GM23248 (cell line): ENCODE measurements at regions not wholly inside any gene's neighbourhood (a gene's known extent, or its start where the extent isn't known, plus 50 kb on each side); places are given as distances from the start of the nearest gene placed in this dataset.

ENCODE experiments used
- EZH2 ChIP-seq: fragments of 200-600 bp; sonication (generic); IDR thresholded peaks from 2 replicates; pipeline ENCODE4 v1.6.1; 2018; ENCODE audit warnings: antibody characterized with exemption, mild to moderate bottlenecking; ENCODE audit not compliant: insufficient read depth, poor library complexity, severe bottlenecking
- EZH2phosphoT487 ChIP-seq: fragments of 200-600 bp; sonication (generic); IDR thresholded peaks from 2 replicates; pipeline ENCODE4 v1.6.1; 2018; ENCODE audit warnings: antibody characterized with exemption, moderate library complexity, mild to moderate bottlenecking, low read depth; ENCODE audit not compliant: insufficient read depth

GRCh38 chr7:65477326-65477725, 103.7 kb downstream of the ZNF92 start:
- TF ChIP-seq EZH2 (no peak), EZH2phosphoT487 (no peak)
